ENCODE measurements at regions not wholly inside any gene's neighbourhood (a gene's known extent, or its start where the extent isn't known, plus 50 kb on each side); places are given as distances from the start of the nearest gene placed in this dataset.

DNA sequence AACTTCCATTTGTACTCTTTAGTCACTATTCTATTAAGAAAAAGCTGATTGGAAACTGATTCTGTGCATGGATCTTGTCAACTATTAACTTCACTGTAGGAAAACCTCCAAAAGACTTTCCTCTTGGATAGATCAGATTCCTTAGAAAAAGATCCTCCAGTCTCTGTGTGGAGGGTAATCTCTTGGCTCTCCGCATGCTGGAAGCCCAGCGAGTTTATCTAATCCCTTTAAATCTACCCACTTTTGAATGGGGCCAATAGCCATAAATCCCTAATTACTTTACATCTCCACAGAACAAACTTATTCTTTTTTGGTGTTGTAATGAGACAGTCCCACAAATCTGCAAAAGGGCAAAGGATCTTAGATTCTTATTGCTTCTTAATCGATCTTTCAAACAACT is 1206.4 kb upstream of the ADGRL4 start:
- H3K9me3 Mint-ChIP-seq, result no peaks in the 10 kb centered on the region
- TF ChIP-seq, protein P1, sequence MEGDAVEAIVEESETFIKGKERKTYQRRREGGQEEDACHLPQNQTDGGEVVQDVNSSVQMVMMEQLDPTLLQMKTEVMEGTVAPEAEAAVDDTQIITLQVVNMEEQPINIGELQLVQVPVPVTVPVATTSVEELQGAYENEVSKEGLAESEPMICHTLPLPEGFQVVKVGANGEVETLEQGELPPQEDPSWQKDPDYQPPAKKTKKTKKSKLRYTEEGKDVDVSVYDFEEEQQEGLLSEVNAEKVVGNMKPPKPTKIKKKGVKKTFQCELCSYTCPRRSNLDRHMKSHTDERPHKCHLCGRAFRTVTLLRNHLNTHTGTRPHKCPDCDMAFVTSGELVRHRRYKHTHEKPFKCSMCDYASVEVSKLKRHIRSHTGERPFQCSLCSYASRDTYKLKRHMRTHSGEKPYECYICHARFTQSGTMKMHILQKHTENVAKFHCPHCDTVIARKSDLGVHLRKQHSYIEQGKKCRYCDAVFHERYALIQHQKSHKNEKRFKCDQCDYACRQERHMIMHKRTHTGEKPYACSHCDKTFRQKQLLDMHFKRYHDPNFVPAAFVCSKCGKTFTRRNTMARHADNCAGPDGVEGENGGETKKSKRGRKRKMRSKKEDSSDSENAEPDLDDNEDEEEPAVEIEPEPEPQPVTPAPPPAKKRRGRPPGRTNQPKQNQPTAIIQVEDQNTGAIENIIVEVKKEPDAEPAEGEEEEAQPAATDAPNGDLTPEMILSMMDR (IDR thresholded peaks at IDR 0.05), result no peak
- H3K4me3 Mint-ChIP-seq, result no peak overlapping the region
- ATAC-seq (ENCODE audit: low read depth) (no peak), DNase-seq (no peak)
- no peak overlapping the region for H3K27ac Mint-ChIP-seq
- H3K4me1 Mint-ChIP-seq, result no peaks in the 10 kb centered on the region
- H3K36me3 Mint-ChIP-seq (ENCODE audit: low read depth), result no peaks in the 10 kb centered on the region
- intact Hi-C loops (cut with micrococcal nuclease), result no loop called here
- ChIA-PET POLR2A (no interaction called here), CTCF (no interaction called here)
- H3K27me3 Mint-ChIP-seq, result no peaks in the 10 kb centered on the region

DNA sequence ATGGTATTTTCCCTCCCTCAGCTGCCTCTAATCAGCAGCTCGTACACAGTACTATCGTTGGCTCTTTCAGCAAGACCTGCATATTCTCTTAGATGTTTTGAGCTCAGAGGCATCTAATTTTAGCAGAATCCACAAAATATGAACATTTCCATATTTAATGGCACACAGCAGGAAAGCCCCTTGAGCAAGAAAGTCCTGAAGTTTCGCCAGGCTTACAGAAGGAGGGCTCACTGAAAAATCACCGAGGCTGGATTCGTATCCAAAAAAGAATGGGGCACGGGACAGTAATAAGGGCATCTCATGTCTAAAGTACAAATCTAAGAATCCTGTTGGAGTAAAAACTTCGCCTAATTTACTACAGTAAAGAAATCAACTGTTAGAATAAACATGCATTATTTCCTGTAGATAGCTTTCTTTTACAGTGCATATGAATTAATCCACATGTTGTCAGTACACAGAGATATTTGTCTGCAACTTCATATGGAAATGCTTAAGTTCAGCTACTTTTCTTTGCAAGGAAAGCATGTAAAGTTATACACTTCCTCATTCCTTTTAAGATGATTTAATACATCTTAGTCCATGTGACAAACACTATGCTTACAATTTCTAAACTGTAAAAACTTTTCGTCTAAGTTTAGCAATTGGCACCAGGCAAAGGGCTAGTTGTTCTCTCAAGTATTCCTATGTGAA is 1205.3 kb upstream of the ADGRL4 start:
- no peaks in the 10 kb centered on the region for H3K4me1 Mint-ChIP-seq
- H3K27me3 Mint-ChIP-seq, result no peaks in the 10 kb centered on the region
- TF ChIP-seq, protein P1 (IDR thresholded peaks at IDR 0.05), result no peak
- no peak overlapping the region for H3K27ac Mint-ChIP-seq
- intact Hi-C loops (cut with micrococcal nuclease), result no loop called here
- DNase-seq (no peak), ATAC-seq (ENCODE audit: low read depth) (no peak)
- no peak overlapping the region for H3K4me3 Mint-ChIP-seq
- no peaks in the 10 kb centered on the region for H3K9me3 Mint-ChIP-seq
- H3K36me3 Mint-ChIP-seq (ENCODE audit: low read depth), result no peaks in the 10 kb centered on the region
- ChIA-PET POLR2A (no interaction called here), CTCF (no interaction called here)

DNA sequence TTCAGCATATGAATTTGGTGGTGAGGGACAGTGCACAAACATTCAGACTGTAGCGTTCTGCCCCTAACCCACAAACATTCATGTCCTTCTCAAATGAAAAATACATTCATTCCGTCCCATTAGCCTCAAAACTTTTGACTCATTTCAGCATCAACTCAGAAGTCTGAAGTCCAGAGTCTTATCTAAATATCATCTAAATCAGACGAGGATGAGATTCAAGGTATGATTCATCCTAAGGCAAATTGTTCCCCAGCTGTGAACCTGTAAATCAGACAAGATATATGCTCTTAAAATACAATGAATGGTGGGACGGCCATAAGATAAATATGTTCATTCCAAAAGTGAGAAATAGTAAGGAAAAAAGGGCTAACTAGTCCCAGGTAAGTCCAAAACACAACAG is 1195.6 kb upstream of the ADGRL4 start:
- Mint-ChIP-seq H3K27ac (no peak overlapping the region), H3K9me3 (peaks cover 11% of the 10 kb centered on the region), H3K4me3 (no peak overlapping the region), H3K36me3 (ENCODE audit: low read depth) (no peaks in the 10 kb centered on the region), H3K27me3 (no peaks in the 10 kb centered on the region), H3K4me1 (no peaks in the 10 kb centered on the region)
- no peak for DNase-seq
- POLR2A ChIA-PET, result no interaction called here
- intact Hi-C loops (cut with micrococcal nuclease), result no loop called here
- ATAC-seq (ENCODE audit: low read depth), result no peak
- TF ChIP-seq, protein P1 (IDR thresholded peaks at IDR 0.05), result no peak
- CTCF ChIA-PET, result no interaction called here

DNA sequence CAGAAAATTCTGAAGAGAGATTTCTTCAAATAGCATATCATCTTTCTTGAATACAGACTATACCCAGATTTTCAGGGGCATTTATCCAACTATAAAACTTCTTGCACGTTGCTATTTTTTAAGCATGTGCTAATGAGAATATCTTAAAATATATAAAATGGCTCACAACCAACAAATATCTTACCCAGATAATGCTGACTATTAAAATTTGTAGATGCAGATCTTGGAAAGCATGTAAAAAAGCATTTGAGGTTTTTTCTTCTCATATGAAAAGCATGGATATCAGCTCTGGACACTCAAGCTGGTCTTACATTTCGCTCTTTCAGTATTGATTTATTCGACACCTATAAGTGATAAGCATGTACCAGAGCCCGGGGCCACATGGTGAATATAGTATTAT is 1187.7 kb upstream of the ADGRL4 start:
- Mint-ChIP-seq H3K27ac (no peak overlapping the region), H3K36me3 (ENCODE audit: low read depth) (no peaks in the 10 kb centered on the region), H3K9me3 (no peaks in the 10 kb centered on the region), H3K4me1 (no peaks in the 10 kb centered on the region), H3K27me3 (no peaks in the 10 kb centered on the region), H3K4me3 (no peak overlapping the region)
- ATAC-seq (ENCODE audit: low read depth), result no peak
- ChIA-PET POLR2A (no interaction called here), CTCF (no interaction called here)
- no peak for DNase-seq
- TF ChIP-seq, protein P1 (IDR thresholded peaks at IDR 0.05), result no peak
- intact Hi-C loops (cut with micrococcal nuclease), result no loop called here

DNA sequence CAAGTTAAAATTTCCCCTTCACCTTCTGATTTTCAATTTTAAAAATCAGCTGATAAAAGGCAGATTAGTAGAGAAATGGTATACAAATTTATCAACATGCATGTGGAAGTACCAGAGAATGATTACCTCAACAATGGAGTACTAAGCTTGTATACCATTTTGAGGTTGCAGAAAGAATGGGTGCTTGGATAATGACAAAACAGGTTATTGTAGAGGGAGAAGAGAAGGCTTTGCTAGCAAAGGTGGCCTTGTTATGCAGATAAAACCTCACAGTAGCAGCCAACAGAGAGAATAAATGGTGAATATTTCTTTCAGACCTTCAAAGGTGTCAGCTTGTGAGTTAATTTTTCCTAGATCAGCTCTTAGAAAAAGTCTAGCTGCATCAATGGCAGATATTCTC is 1174.9 kb upstream of the ADGRL4 start:
- POLR2A ChIA-PET, result no interaction called here
- no peaks in the 10 kb centered on the region for H3K4me1 Mint-ChIP-seq

More for the DNA sequence above, 1174.9 kb upstream of the ADGRL4 start:
- TF ChIP-seq, protein P1 (IDR thresholded peaks at IDR 0.05), result no peak
- intact Hi-C loops (cut with micrococcal nuclease), result no loop called here
- no peaks in the 10 kb centered on the region for H3K36me3 Mint-ChIP-seq (ENCODE audit: low read depth)
- ATAC-seq (ENCODE audit: low read depth) (no peak), DNase-seq (no peak)
- no peak overlapping the region for H3K4me3 Mint-ChIP-seq
- no peak overlapping the region for H3K27ac Mint-ChIP-seq
- CTCF ChIA-PET, result no interaction called here
- H3K27me3 Mint-ChIP-seq, result no peaks in the 10 kb centered on the region
- peaks cover 9% of the 10 kb centered on the region for H3K9me3 Mint-ChIP-seq
